GM19328 (cell line): ENCODE measurements at regions not wholly inside any gene's neighbourhood (a gene's known extent, or its start where the extent isn't known, plus 50 kb on each side); places are given as distances from the start of the nearest gene placed in this dataset.

ENCODE experiments used
- ATAC-seq: cut with Tn5 transposase; IDR thresholded peaks from one replicate; pipeline ENCODE4 v1.9.1; 2021; ENCODE audit warnings: mild to moderate bottlenecking, moderate library complexity; ENCODE audit not compliant: unreplicated experiment

DNA sequence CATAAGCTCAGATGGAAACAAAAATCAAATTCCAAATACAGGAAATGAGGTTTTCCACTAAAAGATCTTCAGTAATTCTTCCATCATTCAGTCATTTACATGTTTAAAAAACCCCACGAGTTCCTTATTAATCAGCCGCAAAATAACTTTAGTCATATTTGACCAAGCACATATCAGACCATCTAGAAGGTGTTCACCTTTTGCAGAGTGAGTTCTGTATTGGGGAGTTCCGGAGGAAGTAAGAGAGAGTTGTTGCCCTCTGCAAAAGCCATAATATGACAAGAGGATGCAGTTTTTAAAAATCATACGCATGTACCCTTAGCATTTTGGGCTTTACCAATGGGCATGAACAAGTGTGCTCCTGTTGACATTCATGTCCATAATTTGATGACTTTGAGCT, 61.6 kb downstream of the CCR1 start:
- no peak for ATAC-seq

DNA sequence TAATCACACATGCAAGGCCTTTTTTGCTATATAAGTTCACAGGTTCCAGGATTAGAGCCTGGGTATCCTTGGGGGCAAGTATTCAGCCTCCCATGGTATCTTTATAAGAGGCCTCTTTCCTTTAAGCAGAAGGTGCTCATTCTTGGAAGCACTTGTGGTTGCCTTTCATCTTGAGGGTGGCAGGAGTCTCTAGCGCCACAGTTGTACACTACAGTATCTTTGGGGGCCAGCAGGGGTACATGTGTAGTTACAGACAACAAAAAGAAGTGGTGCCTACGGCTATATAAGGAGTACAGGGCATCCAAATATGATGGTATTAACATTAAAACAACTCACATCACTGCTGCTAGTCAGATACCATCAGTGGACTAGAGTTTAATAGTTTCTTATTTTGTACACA, 62.1 kb downstream of the CCR1 start:
- ATAC-seq: no peak

DNA sequence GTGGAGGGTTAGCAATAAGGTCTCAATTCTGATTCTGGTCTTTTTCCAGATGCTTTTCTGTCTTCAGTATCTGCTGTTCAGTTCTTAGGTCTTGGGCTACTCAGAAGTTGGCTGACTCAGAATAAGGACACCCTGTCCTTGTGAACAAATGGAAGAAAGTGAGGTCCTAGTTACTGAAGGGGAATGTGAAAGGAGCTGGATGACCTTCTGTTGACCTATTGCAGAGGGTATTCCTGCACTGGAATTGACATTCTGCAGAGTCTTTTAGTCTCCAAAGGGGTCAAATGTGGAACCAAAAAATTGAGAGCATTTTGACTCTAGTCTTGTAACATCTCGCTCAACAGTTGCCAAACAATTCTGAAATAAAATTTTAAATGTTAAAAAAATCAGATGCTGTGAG, 63.0 kb downstream of the CCR1 start:
- no peak for ATAC-seq

DNA sequence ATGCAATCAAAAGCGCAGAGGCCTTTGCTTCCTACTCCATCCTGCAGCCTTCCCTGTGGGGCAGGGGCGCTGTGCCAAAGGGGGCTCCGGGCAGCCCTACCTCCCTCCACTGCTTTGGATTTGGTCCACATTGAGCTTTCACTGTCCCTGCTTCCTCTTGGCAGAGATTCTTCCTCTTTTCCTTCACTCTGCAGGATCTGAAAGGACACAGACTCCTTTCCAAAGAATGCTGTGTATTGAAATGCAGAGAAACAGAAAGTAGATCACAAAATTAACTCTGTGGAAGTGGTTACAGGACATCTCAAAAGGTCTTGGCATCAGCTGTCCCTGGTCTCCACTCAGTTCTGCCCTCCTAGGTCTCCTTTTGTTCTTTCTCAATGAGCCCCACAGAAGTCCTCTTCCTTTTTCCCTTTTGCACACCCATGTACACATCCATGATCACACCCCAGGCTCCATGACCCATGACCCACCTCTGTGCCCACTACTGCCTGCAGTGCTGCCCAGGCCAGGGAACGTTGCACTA, 64.1 kb downstream of the CCR1 start:
- no peak for ATAC-seq

DNA sequence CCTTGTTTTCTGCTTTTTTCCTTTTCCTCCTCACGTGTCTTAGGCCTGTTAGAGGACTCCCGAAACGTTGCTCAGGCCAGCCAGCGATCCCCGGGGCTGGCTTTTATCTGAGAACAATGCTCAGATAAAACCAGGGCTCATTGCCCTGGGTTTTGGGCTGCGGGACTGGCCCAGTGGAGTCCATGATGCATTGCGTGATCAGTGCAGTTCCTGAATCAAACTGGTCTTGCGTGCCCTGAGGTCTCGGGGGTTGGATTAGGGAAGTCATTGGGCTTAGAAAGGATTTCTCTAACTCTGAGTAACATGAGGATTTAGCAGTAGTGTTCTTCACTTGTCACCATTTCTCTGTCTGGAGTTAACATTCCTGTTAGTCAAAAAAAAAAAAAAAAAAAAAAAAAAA, 66.3 kb downstream of the CCR1 start:
- no peak for ATAC-seq

DNA sequence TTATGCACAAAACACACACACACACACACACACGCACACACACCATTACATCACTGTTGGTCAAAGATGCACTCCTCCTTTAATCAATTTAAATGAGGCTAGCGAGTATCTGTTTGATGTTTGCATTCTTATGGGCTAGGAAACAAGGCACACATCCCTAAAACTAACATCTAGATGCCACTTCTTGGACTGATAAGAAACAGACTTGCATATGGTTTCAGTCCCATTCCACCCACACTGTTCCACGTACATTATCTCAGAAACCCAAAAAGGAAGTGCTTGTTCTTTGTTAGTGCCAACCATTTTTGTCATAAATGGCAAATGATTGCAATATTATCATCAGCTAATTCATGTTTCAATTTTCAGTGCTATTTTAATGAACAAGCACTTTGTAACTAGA, 69.5 kb downstream of the CCR1 start:
- no peak for ATAC-seq

DNA sequence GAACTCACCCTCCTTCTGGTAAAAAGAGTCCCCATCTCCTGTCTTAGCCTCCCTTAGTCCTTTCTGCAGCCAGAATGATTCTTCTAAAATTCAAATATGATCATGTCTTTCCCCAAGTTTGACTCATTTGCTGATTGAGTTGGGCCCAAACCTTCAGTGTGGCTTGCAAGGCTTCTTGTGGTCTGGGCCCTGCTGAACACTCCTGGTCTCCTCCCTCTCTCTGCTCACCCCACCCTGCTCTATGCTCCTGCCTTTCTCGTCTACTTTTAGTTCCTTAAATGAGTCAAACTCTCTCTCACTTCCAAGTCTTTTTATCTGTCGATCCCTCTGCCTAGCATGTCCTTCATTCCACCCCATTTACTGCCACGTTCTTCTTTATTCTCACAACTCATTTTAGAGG, 72.6 kb downstream of the CCR1 start:
- no peak for ATAC-seq

DNA sequence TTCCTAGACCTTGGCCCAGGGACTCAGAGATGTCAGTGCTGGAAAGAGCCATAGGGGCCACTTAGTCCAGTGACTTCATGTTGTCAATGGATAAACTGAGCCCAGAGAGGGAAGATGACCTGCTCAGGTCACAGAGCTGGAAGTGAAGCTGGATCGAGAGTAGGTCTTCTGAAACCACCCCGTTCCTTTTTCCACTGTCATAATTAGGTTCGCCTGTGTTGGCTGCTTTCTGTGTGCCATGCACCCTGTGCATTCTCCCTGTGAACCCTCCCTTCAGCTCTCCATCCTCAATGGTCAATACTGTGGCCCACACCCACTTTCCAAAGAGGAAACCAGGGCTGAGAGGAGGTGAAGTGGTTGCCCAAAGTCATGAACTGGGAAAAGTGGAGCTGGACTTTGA, 74.8 kb downstream of the CCR1 start:
- ATAC-seq: no peak

DNA sequence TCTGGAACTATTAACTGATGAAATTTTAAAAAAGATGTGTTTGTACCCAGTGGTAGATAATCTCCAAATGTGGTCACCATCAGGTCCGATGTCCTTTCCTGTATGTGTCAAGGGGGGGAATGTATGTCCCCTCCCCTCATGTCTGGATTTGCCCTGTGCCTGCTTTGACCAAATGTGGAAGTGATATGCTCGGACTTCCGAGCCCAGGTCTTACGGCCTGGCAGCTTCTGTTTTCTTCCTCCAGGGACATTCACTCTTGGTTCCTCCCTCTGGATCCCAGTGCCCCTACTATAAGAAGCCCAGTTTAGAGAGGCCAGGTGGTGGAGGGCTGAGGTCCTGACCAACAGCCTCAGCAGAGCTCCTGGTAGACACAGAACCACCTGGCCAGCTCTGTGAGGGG, 75.5 kb downstream of the CCR1 start:
- no peak for ATAC-seq

DNA sequence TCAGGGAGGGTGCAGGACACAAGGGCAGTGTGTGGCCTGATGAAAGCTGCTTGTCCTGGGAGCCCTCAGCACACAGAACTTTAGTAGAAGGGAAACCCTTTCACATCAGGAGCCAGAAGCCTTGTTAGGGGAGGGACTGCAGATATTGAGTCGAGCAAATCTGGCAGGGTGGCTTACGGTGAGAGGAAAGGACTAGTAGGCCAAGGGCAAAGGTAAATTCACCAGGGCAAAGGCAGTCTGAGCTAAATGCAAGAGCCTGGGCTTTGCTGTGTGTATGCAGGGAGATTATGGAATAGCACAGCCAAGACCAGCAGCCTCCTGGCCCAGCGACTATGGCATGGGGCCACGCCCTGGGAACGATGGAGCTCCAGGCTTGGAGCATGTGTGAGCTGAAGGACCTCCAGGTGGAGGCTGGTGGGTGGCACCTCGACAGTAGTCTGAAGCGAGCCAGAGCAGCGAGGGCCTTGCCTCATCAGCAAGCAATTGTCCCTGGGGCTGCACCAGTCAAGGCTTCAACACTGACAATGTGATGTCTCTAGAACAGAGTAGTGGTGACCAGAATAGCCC, 76.1 kb downstream of the CCR1 start:
- ATAC-seq: no peak

DNA sequence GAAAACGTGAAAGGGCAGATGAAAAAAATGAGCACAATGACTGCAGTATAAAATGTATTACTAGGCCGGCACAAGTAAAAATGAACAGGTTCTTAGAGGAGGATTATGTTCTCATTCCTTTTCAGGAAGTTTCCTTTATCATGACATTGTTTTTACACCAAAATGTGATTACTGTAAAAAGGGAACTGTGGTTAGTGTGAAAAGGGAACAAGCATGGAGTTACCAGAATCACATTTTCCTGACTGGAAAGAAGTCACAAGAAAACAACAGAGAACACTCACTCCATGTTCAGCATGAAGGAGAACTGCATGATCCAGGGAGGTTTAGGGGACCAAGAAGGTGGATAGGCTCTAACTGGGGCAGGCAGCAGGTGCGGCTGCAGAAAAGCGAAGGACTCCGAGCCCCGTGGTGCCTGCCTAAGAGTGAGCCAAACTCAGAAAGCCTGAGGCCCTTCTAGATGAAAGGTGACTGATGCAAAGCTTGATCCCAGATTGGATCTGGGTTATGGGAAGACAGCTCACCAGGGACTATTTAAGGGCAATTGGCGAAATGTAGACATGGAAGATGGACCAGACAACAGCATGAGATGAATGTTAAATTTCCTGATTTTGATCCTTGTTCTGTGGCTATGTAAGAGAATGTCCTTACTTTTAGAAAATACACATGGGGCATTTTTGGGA, 77.3 kb downstream of the CCR1 start:
- no peak for ATAC-seq

DNA sequence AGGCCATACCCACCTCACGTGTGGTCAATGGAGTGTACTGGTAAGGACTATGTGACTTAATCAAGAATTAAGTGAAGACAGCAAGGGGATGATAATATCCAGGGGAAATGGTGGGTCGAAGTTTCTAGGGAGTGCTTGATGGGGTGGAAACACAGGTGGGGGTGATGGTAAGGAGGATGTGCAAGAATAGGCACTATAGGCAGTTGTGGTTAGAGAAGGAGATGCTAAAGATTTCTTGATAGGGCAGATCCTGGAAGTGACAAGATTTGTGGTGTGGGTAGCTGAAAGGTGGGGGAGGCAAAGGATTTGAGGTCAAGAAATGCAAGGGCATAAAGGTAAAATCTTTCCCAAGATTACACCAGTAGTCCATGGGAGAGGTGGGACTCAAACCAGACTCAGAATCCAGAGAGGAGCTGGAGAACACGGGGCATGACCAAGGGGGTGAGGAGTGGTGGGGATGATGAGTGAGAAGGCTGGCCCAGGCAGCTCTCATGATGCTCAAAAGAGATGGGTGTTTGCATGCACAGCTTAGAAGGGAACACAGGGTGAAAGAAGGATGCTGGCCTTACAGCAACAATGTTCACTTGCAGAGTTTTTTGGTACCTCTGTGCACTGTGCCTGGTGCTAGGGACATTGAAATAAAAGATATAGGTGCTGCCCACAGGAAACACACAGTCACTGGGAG, 78.4 kb downstream of the CCR1 start:
- ATAC-seq: no peak

DNA sequence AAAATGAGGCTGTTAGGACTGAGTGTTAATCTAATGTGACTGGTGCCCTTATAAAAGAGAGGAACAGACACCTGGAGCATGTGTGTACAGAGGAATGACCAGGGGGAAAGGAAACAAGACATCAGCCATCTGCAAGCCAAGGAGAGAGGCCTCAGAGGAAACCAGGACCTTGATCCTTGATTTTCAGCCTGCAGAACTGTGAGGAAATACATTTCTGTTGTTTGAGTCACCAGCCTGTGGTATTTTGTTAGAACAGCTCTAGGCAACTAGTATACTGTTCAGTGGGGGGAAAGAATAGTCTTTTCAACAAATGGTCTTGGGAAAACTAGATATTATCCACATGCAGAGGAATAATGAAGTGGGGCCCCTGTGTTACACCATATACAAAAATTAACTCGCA, 80.6 kb downstream of the CCR1 start:
- ATAC-seq: no peak

DNA sequence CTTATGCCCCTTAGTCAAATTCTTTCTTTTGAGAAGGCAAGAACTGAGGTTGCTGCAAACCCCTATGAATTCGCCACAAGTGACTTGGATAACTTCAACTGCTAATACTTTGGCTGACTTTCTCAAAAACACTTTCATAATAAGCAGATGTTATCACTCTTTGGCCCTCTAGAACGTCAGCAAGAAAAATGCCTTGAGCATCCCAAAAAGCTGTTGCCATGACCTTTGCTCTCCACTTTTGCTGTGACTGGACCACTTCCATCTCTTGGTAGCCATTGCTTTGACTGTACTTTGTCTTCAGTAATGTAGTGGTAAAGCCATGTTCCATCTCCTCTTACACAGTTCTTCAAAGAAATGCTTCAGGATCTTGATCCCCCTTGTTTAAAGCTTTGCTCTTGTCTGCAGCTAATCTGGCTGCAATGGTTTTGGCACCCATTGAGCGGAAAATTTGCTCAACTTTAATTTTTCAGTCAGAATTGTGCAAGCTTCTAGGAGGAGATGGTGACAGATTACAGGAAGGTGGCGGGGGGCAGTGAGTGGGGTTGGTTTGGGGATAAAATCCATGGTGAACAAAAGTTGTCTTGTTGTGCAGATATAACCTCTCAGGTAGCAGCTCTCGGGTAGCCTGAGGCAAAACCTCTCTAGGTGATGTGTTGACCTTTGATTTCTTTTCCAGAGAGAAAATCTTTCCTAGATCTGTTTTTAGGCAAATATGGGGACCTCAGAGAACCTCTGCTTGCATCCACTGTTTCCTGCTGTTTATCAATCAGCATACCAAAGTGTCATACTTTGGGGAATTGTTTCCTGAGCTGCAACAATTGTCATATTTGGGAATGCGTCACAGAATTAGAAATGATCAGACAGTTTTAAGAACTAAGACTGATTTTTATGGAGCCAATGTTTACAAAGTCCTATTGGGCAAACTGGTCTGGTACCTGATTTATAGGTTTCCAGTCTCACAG, 83.6 kb downstream of the CCR1 start:
- ATAC-seq: no peak

DNA sequence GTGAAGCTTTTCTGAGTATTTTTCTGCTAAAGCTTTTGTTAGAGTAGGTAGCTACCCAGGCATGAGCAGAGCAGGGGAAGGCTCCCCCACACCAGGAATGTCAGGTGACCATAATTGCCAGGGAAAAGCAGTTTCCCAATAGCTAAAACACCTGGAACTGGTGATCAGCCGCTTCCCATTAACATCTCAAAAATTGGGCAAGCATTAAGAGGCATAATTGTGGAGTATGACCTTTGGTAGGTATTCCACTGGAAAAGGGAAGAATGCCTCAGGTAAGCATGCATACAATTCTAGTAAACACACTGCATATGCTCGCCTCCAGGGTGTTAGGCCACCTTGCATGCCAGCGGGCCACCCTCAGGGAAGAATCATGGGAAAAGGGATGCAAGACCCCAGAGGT, 84.5 kb downstream of the CCR1 start:
- ATAC-seq: no peak

DNA sequence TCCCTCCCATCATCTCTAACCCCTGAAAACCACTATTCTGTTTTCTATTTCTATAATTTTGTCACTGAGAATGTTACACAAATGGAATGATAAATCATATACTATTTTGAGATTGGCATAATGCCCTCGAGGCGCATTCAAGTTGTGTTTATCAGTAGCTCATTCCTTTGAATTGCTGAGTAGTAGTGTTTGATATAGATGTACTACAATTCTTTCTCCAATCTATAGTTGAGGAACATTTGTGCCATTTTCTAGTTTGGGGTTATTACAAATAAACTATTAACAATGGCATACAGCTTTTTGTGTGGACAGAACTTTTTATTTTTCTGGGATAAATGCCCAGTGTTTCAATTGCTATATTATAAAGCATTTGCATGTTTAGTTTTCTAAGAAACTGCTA, 86.0 kb downstream of the CCR1 start:
- no peak for ATAC-seq

DNA sequence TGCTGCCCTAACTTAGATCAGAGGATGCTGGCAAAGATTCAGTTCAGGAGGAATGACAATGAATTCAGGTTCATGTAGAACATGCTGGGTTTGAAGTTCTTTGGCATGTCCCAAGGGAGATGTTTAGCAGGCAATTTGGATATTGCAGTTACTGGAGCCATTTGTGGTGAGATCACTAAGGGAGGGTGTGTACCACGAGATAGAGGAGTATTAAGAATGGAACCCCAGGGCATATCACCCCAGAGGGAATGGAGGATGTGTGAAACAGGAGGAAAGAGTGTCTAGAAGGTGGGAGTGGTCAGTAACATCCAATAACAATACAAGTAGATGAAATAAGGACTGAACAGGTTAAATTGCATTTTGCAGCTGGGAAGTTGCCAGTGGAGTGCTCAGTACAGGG, 87.1 kb downstream of the CCR1 start:
- ATAC-seq: no peak

DNA sequence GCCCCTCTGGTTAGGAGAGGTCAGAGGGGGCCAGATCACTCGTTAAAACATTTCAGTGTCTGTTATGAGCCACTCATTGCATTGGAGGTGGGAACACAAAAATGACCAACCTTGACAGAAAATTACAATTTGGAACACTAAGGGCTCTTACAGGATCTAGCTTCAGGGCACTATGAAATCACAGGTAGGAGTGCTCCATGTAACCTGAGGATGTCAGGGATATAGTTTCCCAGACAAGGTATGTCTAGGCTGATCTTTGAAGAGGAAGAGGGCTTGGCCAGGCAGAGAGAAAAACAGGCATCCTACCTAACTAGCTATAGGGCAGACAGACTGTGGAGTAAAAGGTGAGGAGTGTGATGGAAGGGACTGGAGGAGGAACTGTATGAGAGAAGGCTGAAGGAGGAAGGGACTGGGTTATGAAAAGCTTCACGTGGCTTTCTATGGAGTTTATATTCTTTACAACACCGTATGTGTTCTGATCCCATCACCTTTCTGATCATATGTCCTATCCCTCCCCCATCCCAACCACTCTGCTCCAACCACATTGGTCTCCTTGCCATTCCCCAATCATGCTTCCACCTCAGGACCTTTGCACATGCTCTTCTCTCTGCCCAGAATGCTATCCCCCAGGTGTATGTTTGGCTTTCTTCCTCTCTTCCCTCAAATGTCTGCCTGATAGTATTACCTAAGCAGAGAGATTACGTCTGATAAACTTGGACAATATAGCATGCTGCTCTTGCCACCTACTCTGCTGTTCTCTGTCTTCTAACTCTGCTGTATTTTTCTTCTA, 88.2 kb downstream of the CCR1 start:
- no peak for ATAC-seq

DNA sequence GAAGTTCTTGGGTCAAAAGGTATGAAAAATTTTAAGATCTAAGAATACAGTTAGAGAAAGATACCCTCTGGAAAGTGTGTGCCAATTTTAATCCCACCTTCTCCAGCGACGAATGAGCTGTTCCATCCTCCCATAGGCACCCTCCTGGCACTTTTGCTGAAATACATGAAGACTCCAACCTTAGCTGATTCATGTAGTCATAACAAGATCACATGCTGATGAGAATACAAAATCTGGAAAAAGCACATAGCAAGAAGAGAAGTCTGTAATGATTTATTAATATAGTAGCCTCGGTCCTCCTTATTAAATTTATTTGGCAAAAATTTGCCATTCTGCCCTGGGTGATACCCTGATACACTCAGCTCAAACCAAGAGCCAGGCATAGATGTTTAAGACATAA, 88.9 kb downstream of the CCR1 start:
- no peak for ATAC-seq

DNA sequence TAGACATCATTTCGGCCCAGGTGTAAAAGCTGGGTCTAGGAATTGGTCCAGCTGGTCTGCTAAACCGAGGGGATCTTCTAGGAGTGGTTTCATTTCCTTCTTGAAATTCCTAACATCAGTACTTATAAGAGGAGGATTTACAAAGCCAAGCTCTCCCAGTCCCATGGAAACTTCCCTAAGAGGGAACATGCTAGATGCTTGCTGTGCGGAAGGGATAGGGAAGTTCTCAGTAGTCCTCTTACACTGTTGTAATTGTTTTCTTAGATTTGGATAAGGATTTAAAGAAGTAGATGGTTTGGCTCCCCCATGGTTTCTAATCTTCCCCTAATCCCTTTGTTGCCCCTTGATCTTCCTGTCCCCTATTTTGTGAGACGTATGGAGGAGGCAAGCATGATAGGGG, 89.7 kb upstream of the XCR1 start:
- ATAC-seq: no peak
